HTR-8/SVneo (cell line): ENCODE measurements at regions not wholly inside any gene's neighbourhood (a gene's known extent, or its start where the extent isn't known, plus 50 kb on each side); places are given as distances from the start of the nearest gene placed in this dataset.

ENCODE experiments used
- DNase-seq: peaks from one replicate; pipeline ENCODE4 v3.0.0; 2011; ENCODE audit warnings: low spot score, mixed read lengths; ENCODE audit not compliant: insufficient read length
- FAIRE-seq: peaks from 2 replicates; lab custom pipeline; 2011; peaks lifted over from hg19 to GRCh38; lab: Jason Lieb, UNC

DNA sequence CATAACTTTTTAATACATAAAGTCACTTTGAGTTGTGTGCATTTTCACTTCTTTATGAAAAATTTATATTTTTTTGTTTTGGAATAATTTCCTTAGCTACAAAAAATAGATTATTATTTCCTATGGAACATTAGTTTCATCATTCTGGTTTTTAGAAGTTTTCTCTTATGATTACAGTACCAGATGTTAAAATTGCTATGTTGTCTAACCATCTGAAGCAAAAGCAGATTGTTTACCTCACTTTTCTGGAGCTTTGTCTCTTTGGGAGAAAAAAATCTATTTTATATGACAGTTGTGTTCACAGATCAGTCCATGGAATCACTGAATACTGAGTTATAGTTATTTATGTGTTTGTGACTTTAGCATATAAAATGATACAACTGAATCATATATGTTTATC, 708.9 kb upstream of the RIOK2 start:
- FAIRE-seq, result no peak

DNA sequence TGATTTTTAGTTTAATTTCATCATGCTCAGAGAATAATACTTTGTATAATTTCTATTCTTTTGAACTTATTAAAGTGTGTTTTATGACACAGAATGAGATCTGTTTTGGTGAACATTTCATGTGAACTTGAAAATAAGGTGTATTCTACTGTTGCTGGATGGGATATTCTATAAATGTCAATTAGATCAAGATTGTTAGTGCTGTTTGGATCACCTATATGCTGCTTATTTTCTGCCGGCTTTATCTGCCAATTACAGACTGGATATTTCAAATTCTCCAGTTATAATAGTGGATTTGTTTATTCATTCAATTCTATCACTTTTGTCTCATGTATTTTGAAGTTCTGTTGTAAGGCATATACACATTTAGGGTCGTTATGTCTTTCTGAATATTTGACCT, 720.7 kb upstream of the RIOK2 start:
- FAIRE-seq (no peak), DNase-seq (no peak)

More for the DNA sequence above, 708.9 kb upstream of the RIOK2 start:
- no peak for DNase-seq

DNA sequence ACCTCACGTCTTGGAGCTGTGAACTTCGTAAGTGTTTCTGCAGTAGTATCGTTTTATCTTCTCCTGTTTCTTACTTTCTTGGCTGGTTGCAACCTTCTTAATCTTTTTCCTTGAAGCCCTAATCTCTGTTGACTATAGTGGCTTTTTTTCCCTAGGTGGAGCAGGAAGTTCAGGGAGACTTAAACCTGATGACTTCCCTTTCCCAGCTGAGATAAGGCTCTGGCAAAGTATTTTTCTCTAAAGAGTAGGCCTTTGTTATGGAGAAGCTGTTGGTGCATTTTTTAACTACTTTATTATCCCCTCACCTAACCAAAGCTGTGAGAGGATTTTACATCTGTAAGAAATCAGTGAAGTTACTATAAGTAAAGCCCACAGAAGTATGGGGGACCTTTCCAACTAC, 723.1 kb upstream of the RIOK2 start:
- FAIRE-seq (no peak), DNase-seq (no peak)

DNA sequence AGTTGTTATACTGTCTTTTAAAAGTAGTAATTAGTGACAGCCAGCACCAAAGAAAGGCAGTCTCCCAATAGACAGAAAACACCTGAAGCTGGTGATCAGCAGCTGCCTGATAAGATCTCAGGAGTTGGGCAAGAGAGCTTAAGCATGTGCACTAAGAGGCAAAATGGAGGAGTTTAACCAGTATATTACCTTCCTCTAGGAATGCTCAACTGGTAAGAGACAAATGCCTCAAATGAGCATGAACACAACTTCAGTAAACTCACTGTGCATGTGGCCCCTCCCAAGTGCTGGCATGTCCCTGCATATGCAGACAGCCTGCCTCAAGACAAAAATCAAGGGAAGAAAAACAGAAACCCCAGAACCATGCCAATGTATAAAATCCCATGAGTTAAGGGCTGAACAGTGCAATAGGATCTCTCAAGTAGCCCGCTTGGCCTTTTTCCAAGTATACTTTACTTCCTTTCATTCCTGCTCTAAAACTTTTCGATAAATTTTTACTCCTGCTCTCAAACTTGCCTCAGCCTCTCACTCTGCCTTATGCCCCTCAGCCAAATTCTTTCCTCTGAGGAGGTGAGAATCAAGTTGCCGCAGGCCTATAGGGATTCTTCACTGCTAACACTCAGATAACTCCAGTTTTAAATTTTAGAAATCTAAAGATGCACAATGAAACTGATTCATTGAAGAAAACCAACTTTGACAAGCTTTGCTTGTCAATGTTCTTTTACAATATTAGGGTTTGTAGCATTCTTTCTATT, 724.8 kb upstream of the RIOK2 start:
- FAIRE-seq (no peak), DNase-seq (no peak)

DNA sequence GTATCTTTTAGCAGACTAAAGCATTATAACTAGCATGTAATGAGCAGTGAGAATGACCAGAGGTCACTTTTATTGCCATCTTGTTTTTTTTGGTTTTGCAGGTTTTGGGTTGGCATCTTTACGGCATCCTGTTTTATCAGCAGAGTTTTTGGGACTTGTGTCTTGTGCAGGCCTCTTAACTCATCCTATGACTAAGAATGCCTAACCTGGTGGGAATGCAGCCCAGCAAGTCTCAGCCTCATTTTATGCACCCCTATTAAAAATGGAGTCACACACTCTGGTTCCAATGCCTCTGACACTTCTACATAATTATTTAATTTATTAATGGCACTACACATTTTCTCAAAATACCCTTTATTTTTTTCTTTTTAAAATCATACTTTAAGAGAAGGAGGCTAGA, 726.5 kb upstream of the RIOK2 start:
- no peak for FAIRE-seq
- no peak for DNase-seq

DNA sequence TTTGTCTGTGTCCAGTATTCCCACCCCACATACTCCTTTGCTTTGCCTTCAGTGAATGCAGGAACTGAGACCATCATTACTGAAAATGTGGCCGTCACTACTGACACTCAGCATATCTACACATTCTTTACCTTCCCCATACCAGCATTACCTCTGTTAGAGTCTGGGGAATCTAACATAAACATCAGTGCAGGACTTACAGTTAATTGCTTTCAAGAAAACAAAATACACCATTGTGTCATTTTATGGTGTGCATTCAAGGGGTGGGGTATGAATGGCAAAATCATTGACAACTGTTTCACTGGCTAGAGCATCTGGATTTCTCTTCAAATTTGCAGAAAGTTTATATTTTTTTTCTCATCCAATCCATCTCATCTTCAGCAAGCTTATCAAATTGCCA, 731.4 kb upstream of the RIOK2 start:
- no peak for FAIRE-seq
- no peak for DNase-seq

DNA sequence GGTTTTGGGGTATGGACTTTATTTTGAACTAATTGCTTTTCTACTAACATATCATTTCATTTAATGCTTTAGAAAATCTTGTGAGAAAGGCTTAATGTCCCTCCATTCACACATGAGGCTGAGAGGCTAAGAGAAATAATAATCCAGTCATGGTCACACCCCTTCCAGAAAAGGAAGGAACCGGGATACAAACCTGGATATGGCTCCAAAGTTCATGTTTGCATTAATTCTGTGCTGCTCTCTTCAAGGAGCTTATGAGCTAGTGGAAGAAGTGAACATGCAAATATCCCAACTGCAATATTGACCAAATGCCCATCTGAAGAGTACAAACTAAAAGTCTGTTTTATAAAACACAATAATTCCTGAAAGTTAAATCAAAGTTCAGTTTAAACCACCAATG, 732.1 kb upstream of the RIOK2 start:
- DNase-seq (no peak), FAIRE-seq (no peak)

DNA sequence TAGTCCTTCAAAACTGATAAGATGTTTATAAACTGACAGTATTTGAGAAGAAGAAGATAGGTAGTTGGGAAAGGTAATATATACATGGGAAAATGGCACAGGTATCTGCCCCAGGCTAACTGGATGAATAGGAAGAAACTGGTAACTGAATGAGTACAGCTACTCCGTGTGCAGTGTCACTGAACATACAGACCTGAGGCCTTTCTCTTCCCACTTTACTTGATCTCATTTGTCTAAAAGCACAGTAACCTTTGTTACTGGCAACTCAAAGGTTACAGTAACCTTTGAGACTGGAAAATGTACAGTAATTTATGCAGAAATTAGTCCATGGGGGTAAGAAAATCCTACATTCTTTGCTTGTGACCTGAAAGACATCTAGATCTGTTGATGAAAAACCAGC, 735.0 kb upstream of the RIOK2 start:
- DNase-seq, result no peak
- no peak for FAIRE-seq

DNA sequence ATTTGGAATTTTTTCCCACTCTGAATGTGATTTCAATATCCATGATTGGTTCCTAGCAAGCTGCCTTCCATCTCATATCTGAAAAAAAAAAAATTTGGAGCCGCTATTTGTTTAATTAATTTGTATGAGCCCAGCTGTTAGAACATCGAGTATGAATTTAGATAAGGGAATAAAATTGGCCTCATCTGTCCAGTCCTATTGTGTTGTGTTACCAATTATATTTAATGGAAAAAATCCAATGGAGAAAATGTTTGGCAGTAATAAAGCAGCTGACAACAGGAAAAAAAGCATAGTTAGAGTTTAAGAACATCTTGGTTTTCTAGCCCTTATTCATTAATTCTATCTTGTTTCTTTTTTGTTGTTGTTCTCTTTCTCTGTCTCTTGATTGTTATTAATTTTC, 735.6 kb upstream of the RIOK2 start:
- FAIRE-seq, result no peak
- no peak for DNase-seq

DNA sequence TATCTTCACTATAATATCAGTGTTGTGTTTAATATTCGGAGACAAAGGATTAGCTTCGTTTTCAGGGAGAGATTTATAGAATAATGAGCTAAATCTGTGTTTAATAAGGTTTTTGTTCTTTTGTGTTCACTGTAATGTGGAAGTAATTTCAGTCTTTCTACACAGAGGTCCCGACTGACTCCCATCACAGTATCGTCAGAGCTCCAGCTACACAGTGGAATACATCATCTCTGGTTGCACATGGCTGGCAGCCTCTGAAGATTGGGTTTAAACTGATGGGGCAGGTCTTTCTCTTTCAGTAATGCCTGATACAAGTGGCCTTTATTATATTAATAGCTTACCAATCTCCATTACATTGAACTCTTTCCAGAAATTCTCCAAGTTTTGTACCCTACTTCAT, 736.7 kb upstream of the RIOK2 start:
- DNase-seq (no peak), FAIRE-seq (no peak)

DNA sequence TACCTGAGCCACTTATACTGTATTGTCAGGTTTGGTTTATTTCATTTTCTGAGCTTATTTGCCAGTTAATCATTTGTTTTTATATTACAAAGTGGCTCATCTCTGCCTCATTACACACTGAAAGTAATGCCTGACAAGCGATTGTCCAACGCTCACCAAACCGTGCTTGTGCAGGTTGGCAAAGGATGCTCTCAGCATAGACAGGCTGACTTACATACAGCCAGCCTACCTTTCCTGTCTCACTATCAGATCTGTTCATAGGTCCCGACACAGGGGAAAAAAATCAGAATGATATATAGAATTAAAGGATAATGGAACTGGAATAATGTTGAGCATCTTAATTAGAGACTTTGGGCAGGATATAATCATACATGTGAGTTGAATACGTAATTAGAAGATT, 739.7 kb upstream of the RIOK2 start:
- DNase-seq (no peak), FAIRE-seq (no peak)

DNA sequence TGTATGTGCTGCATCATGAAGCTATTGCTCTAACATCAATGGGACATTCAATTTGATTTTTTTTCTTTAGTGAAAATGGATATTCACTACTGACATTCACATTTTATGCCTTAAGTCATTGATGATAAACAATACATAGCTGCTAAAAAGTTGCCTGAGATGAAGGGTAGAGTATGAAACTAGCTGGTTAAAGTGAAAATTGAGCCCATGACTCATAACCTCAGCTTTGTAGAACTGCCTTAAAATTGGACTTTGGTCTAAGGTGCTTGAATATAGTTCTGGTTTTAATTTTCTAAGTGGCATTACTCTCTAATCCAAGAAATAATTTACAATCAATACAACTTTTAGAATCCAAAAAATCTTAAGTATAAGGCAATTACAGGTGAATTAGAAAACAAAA, 740.4 kb upstream of the RIOK2 start:
- no peak for FAIRE-seq

DNA sequence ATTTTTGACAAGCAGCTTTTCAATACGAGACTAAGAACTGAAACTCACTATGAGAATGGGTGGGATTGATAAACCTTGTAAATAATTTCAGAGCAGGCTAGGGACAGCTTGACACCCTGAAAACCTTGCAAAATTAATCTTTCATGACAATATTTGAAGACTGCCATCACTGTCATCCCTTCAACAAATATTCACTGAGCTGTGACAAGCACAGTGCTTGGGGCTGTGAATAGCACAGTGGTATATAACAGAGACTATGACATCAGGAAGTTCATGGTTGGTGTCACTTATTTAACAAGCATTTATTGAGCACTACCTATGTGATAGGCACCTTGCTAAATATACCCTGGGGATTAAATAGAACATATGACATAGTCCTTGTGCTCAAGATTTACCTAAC, 741.0 kb upstream of the RIOK2 start:
- DNase-seq, result no peak
- FAIRE-seq, result no peak

More for the DNA sequence above, 740.4 kb upstream of the RIOK2 start:
- no peak for DNase-seq

DNA sequence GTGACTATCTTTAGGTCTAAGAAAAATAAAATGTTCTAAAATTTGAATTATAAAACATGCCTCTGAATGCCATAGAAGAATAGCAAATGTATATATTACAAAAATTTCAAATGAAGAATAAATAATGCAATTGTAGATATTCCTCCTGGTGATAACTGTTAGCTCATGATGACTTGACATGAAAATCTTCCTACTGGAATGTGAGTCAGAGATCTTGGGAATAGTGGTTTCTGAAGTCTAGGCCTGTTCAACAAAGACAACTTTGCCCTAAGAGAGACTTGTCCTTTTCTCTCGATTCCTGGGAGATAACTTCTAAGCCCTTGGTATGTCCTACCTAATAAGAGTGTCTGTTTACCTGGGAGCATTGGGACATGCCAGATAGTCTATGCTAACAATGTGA, 746.3 kb upstream of the RIOK2 start:
- no peak for DNase-seq
- no peak for FAIRE-seq

DNA sequence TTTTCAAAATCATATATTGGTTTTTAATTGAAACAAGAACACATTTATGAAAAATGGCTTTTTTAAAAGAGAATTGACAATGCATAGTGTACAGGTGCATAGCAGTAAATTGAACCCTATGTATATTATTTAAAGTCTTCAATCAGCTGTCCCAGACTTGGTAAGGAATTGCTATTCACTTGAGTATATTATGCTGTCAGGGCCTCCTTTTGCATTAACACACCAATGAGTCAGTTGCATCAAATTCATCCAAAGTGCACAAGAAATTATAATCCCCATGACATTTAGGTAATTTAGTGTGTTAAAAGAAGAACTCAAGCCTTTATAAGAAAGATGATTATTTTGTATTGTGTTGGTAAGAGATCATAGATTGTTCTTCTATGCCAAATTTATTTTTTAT, 748.8 kb upstream of the RIOK2 start:
- DNase-seq (no peak), FAIRE-seq (no peak)

DNA sequence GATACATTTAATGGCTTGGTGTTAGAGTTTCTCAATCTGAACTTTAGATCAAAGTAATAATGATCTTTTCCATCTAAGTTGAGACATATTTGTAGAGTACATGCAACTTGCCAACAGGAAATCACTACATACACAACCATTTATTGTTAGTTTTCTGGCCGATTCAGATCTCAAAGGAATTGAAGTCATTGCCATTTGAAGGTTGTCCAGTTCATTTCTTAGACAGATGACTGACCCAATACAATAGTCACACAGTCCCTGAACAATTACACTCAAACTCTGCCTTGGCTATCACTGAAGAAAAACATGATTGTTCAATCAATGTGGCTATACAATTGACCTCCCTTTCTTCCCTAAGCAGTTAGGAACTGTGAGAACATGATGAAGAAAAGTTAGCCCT, 753.2 kb upstream of the RIOK2 start:
- FAIRE-seq, result no peak
- no peak for DNase-seq

DNA sequence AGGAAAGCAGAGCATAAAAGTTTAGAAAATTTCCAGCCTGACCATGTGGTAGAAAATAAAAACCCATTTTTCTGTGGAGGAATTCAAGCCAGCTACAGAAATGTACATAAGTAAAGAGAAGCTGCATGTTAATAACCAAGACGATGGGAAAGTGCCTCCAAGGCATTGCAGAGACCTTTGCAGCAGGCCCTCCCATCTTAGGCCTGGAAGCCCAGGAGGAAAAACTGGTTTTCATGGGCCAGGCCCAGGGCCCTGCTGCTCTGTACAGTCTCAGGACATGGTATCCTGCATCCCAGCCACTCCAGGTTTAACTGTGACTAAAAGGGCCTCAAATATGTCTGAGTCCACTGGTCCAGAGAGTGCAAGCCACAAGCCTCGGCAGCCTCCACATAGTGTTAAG, 754.8 kb upstream of the RIOK2 start:
- no peak for DNase-seq
- FAIRE-seq, result no peak

DNA sequence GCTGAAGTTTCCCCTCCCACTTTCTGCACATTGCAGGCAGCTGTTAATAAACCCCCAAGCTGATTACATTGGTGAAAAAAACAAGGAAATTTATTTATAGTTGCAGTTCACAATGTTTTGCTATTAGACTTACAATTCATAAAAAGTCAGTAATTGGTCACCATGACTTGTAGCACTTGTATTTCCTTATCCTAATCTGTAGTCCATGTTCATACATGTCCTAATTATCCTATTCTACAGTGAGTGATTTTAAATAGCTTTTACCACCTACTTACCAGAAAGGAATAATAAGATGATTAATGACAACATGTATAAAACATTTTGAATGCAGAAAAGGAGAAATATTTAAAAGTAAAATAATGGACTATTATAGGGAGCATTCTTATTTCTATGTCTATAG, 760.0 kb upstream of the RIOK2 start:
- no peak for FAIRE-seq
- no peak for DNase-seq

DNA sequence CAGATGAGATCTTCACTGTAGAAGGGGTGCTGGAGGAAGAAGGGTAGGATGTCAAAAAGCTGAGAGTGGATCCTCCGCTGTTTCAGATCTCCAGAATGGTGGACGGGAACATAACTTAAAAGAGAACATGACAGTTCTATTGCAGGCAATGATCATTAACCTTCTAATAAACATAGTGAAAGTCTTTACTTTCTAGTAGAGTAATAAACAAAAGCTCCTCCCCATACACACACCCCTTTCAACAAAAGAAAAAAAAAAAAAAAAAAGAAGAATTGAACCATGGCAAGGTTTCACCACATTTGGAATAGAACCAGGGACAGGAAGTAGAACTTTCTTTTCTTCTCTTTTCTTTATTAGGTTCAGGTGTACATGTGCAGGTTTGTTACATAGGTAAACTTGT, 768.1 kb upstream of the RIOK2 start:
- FAIRE-seq (no peak), DNase-seq (no peak)

DNA sequence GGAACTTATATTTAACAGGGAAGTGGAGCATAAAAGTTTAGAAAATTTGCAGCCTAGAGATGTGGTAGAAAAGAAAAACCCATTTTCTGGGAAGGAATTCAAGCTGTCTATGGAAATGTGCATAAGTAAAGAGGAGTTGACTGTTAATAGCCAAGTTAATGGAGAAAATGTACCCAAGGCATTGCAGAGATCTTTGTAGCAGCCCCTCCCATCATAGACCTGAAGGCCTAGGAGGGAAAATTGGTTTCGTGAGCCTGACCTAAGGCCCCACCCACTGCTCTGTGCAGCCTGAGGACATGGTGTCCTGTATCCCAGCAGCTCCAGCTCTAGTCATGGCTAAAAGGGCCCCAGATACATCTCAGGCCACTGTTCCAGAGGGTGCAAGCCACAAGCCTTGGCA, 772.4 kb upstream of the RIOK2 start:
- DNase-seq (no peak), FAIRE-seq (no peak)

DNA sequence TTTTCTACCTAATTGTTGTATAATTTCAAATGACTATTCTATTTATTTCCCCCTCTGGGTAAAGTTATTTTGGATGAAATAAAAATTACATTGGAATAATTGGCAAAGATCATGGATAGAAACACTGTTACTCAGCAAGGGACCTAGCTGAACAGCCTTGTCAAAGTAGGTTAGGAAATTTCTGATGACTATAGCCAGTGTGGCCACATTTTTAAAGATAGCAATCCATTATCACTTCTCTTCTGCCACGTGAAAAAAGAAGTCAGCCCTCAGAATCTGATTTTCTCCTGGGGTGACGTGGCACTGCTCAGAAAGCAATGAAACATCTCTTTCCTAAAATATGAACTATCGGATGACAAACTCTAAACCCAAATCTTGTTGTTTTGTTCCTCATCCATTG, 784.2 kb upstream of the RIOK2 start:
- FAIRE-seq (no peak), DNase-seq (no peak)

DNA sequence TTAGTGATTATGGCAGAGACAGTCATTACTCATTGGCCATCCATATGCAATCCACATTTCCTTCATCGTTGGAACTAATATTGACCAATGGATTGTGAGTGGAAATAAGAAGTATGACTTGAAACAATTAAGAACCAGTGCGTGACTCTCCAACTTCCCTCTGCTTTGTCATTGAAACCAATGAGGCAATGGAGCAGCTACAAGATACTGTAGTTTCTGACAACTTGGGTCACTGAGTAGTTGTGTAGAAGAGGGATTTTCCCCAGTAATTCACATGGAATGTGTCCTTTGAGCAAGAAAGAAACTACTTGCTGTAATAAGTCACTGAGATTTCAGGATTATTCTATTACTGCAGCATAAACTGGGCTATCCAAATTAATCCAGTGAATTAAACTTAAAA, 785.3 kb upstream of the RIOK2 start:
- DNase-seq (no peak), FAIRE-seq (no peak)

DNA sequence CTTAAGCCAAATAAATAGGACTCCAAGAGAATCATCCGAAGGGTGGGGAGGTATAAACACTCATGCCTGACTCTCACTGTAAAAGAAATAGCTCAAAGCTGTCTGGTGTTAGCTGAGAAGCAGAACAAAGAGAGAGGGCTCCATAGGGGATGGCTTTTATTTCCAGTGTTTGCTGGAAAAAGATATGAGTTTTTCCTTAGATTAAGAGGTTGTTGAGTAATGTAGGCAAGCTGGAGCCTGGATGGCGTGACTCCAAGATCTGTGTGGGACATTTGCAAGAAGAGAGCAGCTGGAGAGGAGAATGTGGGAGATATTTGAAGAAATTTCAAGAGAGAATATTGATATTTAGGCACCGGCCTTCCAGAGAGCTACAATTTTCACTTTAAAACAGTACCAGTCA, 793.7 kb upstream of the RGMB start:
- FAIRE-seq (no peak), DNase-seq (no peak)
